H9 (cell line): ENCODE measurements at regions not wholly inside any gene's neighbourhood (a gene's known extent, or its start where the extent isn't known, plus 50 kb on each side); places are given as distances from the start of the nearest gene placed in this dataset.

Experiments
- DNase-seq: peaks from one replicate; pipeline ENCODE4 v3.0.0-alpha.2; 2017
- H2AFZ ChIP-seq: one replicate; pipeline ENCODE4 v1.6.1; 2013; ENCODE audit warnings: mild to moderate bottlenecking, low read length, control low read depth, moderate library complexity
- H2AK5ac ChIP-seq: 2 replicates; pipeline ENCODE4 v1.6.1; 2013; ENCODE audit warnings: low read length, control low read depth, mixed read lengths; ENCODE audit not compliant: insufficient read length
- H2BK120ac ChIP-seq: one replicate; pipeline ENCODE4 v1.6.1; 2013; ENCODE audit warnings: low read depth, mild to moderate bottlenecking, low read length, control low read depth, inconsistent platforms; ENCODE audit not compliant: poor library complexity, severe bottlenecking
- H2BK12ac ChIP-seq: 2 replicates; pipeline ENCODE4 v1.6.1; 2013; ENCODE audit warnings: low read length, control low read depth, mixed read lengths, low read depth; ENCODE audit not compliant: insufficient read length
- H2BK15ac ChIP-seq: 2 replicates; pipeline ENCODE4 v1.6.1; 2013; ENCODE audit warnings: low read depth, low read length, control low read depth
- H2BK20ac ChIP-seq: one replicate; pipeline ENCODE4 v1.6.1; 2013; ENCODE audit warnings: low read depth, mild to moderate bottlenecking, low read length, control low read depth, inconsistent platforms; ENCODE audit not compliant: poor library complexity, severe bottlenecking
- H2BK5ac ChIP-seq: 2 replicates; pipeline ENCODE4 v1.6.1; 2013; ENCODE audit warnings: low read length, control low read depth, mixed read lengths; ENCODE audit not compliant: insufficient read length
- H3K14ac ChIP-seq: 2 replicates; pipeline ENCODE4 v1.6.1; 2013; ENCODE audit warnings: low read length, control low read depth; ENCODE audit not compliant: insufficient read depth
- H3K18ac ChIP-seq: 2 replicates; pipeline ENCODE4 v1.6.1; 2013; ENCODE audit warnings: low read depth, mild to moderate bottlenecking, mixed read lengths, low read length, control low read depth; ENCODE audit not compliant: insufficient read length
- H3K23ac ChIP-seq: 2 replicates; pipeline ENCODE4 v1.6.1; 2013; ENCODE audit warnings: low read length, control low read depth, mixed read lengths, low read depth; ENCODE audit not compliant: insufficient read length
- H3K23me2 ChIP-seq: 2 replicates; pipeline ENCODE4 v1.6.1; 2013; ENCODE audit warnings: low read depth, mild to moderate bottlenecking, mixed read lengths, low read length, control low read depth; ENCODE audit not compliant: insufficient read length, poor library complexity, severe bottlenecking
- H3K27ac ChIP-seq: 2 replicates; pipeline ENCODE4 v1.5.1; 2013; ENCODE audit warnings: low read length, control low read depth, mixed read lengths, low read depth; ENCODE audit not compliant: insufficient read length
- H3K27me3 ChIP-seq: 2 replicates; pipeline ENCODE4 v1.6.1; 2013; ENCODE audit warnings: low read length, control low read depth, inconsistent platforms; ENCODE audit not compliant: insufficient read depth
- H3K4ac ChIP-seq: 2 replicates; pipeline ENCODE4 v1.6.1; 2013; ENCODE audit warnings: low read depth, mild to moderate bottlenecking, control low read depth, inconsistent platforms, low read length, moderate library complexity
- H3K4me1 ChIP-seq: 2 replicates; pipeline ENCODE4 v1.6.1; 2013; ENCODE audit warnings: low read length, control low read depth, inconsistent platforms; ENCODE audit not compliant: insufficient read depth
- H3K4me2 ChIP-seq: 2 replicates; pipeline ENCODE4 v1.6.1; 2013; ENCODE audit warnings: low read length, control low read depth, mixed read lengths; ENCODE audit not compliant: insufficient read length, insufficient read depth
- H3K56ac ChIP-seq: 2 replicates; pipeline ENCODE4 v1.6.1; 2013; ENCODE audit warnings: low read depth, mild to moderate bottlenecking, mixed read lengths, low read length, control low read depth; ENCODE audit not compliant: insufficient read length
- H3K79me1 ChIP-seq: 2 replicates; pipeline ENCODE4 v1.6.1; 2013; ENCODE audit warnings: low read depth, mild to moderate bottlenecking, moderate library complexity, low read length, control low read depth, inconsistent platforms; ENCODE audit not compliant: insufficient read depth, poor library complexity, severe bottlenecking
- H3K79me2 ChIP-seq: 2 replicates; pipeline ENCODE4 v1.6.1; 2013; ENCODE audit warnings: low read length, control low read depth, inconsistent platforms; ENCODE audit not compliant: insufficient read depth
- H3K9ac ChIP-seq: 2 replicates; pipeline ENCODE4 v1.6.1; 2013; ENCODE audit warnings: low read length, control low read depth, mixed read lengths; ENCODE audit not compliant: insufficient read length; ENCODE audit errors: extremely low read depth
- H3K9me3 ChIP-seq: one replicate; pipeline ENCODE4 v1.6.1; 2013; ENCODE audit warnings: low read depth, low read length, inconsistent platforms; ENCODE audit not compliant: control insufficient read depth
- H3T11ph ChIP-seq: one replicate; pipeline ENCODE4 v1.6.1; 2013; ENCODE audit warnings: mild to moderate bottlenecking, low read length, control low read depth, inconsistent platforms
- H4K20me1 ChIP-seq: one replicate; pipeline ENCODE4 v1.6.1; 2013; ENCODE audit not compliant: control insufficient read depth, insufficient read length, insufficient read depth
- H4K5ac ChIP-seq: 2 replicates; pipeline ENCODE4 v1.6.1; 2013; ENCODE audit warnings: low read depth, mild to moderate bottlenecking, mixed read lengths, low read length, control low read depth; ENCODE audit not compliant: insufficient read length
- H4K8ac ChIP-seq: replicated peaks from 2 replicates; pipeline ENCODE4 v1.6.1; 2013; ENCODE audit warnings: low read length, control low read depth, mixed read lengths, low read depth; ENCODE audit not compliant: insufficient read length
- H4K91ac ChIP-seq: 2 replicates; pipeline ENCODE4 v1.6.1; 2013; ENCODE audit warnings: low read depth, mild to moderate bottlenecking, moderate library complexity, mixed read lengths, low read length, control low read depth; ENCODE audit not compliant: insufficient read length
- H3K27ac Mint-ChIP-seq, 3 experiments: 2 replicates in 2 of 3; 3 replicates in 1 of 3; pipeline ENCODE4 v1.8.0; 2020 to 2021; ENCODE audit warnings: mixed read lengths in 3 of 3, mild to moderate bottlenecking in 1 of 3, moderate library complexity in 1 of 3
- H3K27me3 Mint-ChIP-seq: 2 replicates; pipeline ENCODE4 v1.8.0; 2021; ENCODE audit warnings: low read depth, mild to moderate bottlenecking, moderate library complexity, mixed read lengths
- H3K36me3 Mint-ChIP-seq, 3 experiments: 2 replicates in 2 of 3; 3 replicates in 1 of 3; pipeline ENCODE4 v1.8.0; 2020 to 2021; ENCODE audit warnings: low read depth in 3 of 3, mixed read lengths in 3 of 3; ENCODE audit not compliant: insufficient read depth in 1 of 3
- H3K4me1 Mint-ChIP-seq, 2 experiments: 2 replicates each; pipeline ENCODE4 v1.8.0; 2020; ENCODE audit warnings: mixed read lengths in 2 of 2
- H3K4me3 Mint-ChIP-seq, 2 experiments: 2 replicates in 1 of 2; 3 replicates in 1 of 2; pipeline ENCODE4 v1.8.0; 2020 to 2021; ENCODE audit warnings: mild to moderate bottlenecking in 2 of 2, mixed read lengths in 2 of 2, moderate library complexity in 1 of 2
- H3K9me3 Mint-ChIP-seq, 2 experiments: 2 replicates in 1 of 2; 3 replicates in 1 of 2; pipeline ENCODE4 v1.8.0; 2020; ENCODE audit warnings: mild to moderate bottlenecking in 2 of 2, mixed read lengths in 2 of 2, moderate library complexity in 1 of 2
- WGBS: extraction: QIAGEN DNeasy Blood & Tissue Kit; methylation state at CpG from one replicate; pipeline ENCODE4 v1.1.7; 2013; ENCODE audit warnings: missing lambda C conversion rate, low lambda C conversion rate, mixed read lengths; ENCODE audit not compliant: insufficient read length; ENCODE audit errors: extremely low coverage; 5-methylcytosine and 5-hydroxymethylcytosine counted together
- TF ChIP-seq, protein P1 (sequence below): fragments of 200-600 bp; sonication (generic); conservative IDR thresholded peaks from 3 replicates; pipeline ENCODE4 v1.8.0; 2021; ENCODE audit warnings: antibody characterized with exemption, mild to moderate bottlenecking

DNA sequence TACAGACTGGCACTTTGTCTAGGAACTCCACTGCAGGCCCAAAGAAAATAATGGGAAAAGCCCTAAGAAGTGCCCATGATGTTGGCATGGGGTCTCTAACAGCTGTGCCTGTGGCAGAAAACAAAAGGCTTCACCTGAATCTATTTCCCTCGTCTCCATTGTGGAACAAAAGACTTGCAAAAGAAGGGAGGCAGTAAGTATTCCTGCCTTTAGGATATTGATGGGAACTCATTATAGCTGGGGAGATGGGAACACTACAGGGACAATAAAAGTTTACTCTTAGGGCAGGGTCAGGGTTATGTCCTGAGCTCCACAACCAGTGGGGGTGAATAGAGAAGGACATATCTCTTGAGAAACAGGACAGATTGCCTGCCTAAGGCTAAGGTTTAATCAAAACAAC, 930.6 kb upstream of the EPHA6 start:
- H4K5ac ChIP-seq, result no peak overlapping the region
- H3K4me1 ChIP-seq, result no peaks in the 10 kb centered on the region; the same call in 1 of the 2 replicates
- H2BK120ac ChIP-seq, result no peak overlapping the region
- no peaks in the 10 kb centered on the region; a peak in 1 of 5 replicates for H3K9me3 Mint-ChIP-seq
- H3K4ac ChIP-seq, result no peak overlapping the region
- H3K56ac ChIP-seq, result no peak overlapping the region
- no peak overlapping the region for H3K4me2 ChIP-seq
- no peak overlapping the region for H4K91ac ChIP-seq
- no peaks in the 10 kb centered on the region for H3K79me2 ChIP-seq
- no peak overlapping the region for H3K4me3 Mint-ChIP-seq
- TF ChIP-seq, protein P1, sequence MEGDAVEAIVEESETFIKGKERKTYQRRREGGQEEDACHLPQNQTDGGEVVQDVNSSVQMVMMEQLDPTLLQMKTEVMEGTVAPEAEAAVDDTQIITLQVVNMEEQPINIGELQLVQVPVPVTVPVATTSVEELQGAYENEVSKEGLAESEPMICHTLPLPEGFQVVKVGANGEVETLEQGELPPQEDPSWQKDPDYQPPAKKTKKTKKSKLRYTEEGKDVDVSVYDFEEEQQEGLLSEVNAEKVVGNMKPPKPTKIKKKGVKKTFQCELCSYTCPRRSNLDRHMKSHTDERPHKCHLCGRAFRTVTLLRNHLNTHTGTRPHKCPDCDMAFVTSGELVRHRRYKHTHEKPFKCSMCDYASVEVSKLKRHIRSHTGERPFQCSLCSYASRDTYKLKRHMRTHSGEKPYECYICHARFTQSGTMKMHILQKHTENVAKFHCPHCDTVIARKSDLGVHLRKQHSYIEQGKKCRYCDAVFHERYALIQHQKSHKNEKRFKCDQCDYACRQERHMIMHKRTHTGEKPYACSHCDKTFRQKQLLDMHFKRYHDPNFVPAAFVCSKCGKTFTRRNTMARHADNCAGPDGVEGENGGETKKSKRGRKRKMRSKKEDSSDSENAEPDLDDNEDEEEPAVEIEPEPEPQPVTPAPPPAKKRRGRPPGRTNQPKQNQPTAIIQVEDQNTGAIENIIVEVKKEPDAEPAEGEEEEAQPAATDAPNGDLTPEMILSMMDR, result no peak
- H3K9ac ChIP-seq, result no peak overlapping the region
- WGBS, result no CpG with 5 or more reads among the region's 1 CpG
- H3K36me3 Mint-ChIP-seq, result no peaks in the 10 kb centered on the region; a peak in 1 of 7 replicates
- no peak overlapping the region for H2BK5ac ChIP-seq
- H3K27me3 ChIP-seq, result peaks cover 7% of the 10 kb centered on the region; the same call in 1 of the 2 replicates
- no peak overlapping the region for H3K18ac ChIP-seq
- H2AFZ ChIP-seq, result no peak overlapping the region
- no peak overlapping the region for H2BK15ac ChIP-seq
- H2BK12ac ChIP-seq, result no peak overlapping the region
- H3K79me1 ChIP-seq, result no peaks in the 10 kb centered on the region
- no peak overlapping the region for H3K27ac Mint-ChIP-seq
- H3K4me1 Mint-ChIP-seq, result peaks cover 8 to 12% of the 10 kb centered on the region in 2 experiments
- H3K27ac ChIP-seq, result no peak overlapping the region
- H3K9me3 ChIP-seq, result no peaks in the 10 kb centered on the region
- H3K23me2 ChIP-seq, result no peaks in the 10 kb centered on the region
- H4K8ac ChIP-seq, result no peak overlapping the region
- H4K20me1 ChIP-seq, result no peaks in the 10 kb centered on the region
- H2BK20ac ChIP-seq, result no peak overlapping the region
- no peak overlapping the region for H3K14ac ChIP-seq
- no peak overlapping the region for H3T11ph ChIP-seq
- DNase-seq, result no peak
- no peak overlapping the region for H2AK5ac ChIP-seq
- no peak overlapping the region for H3K23ac ChIP-seq
- peaks cover 16% of the 10 kb centered on the region for H3K27me3 Mint-ChIP-seq
